GM23338 (cell line): ENCODE measurements at regions not wholly inside any gene's neighbourhood (a gene's known extent, or its start where the extent isn't known, plus 50 kb on each side); places are given as distances from the start of the nearest gene placed in this dataset.

Experiments
- ATAC-seq: fragments of 200-7000 bp; cut with Tn5 transposase; 3 replicates; pipeline ENCODE4 v1.9.1; 2020
- DNase-seq: peaks from one replicate; pipeline ENCODE4 v3.0.0-alpha.2; 2015; ENCODE audit warnings: low spot score
- H2AFZ ChIP-seq: fragments of 200-600 bp; sonication (generic); 2 replicates; pipeline ENCODE4 v1.8.0; 2016; ENCODE audit warnings: antibody characterized with exemption, mild to moderate bottlenecking, moderate library complexity
- H3F3A ChIP-seq: fragments of 200-600 bp; sonication (generic); replicated peaks from 2 replicates; pipeline ENCODE4 v1.8.0; 2017; ENCODE audit warnings: antibody characterized with exemption, mixed run types, low read depth
- H3K27ac ChIP-seq: fragments of 200-600 bp; sonication (generic); 2 replicates; pipeline ENCODE4 v1.6.1; 2016; ENCODE audit warnings: low read depth
- H3K27me3 ChIP-seq: fragments of 200-600 bp; sonication (generic); 2 replicates; pipeline ENCODE4 v1.8.0; 2016; ENCODE audit warnings: mild to moderate bottlenecking, mixed run types, moderate library complexity; ENCODE audit not compliant: insufficient read depth
- H3K36me3 ChIP-seq: fragments of 200-600 bp; sonication (generic); 2 replicates; pipeline ENCODE4 v1.8.0; 2016; ENCODE audit warnings: mild to moderate bottlenecking; ENCODE audit not compliant: insufficient read depth
- H3K4me1 ChIP-seq: fragments of 200-600 bp; sonication (generic); 2 replicates; pipeline ENCODE4 v1.8.0; 2016; ENCODE audit warnings: mild to moderate bottlenecking, moderate library complexity; ENCODE audit not compliant: insufficient read depth
- H3K4me2 ChIP-seq: fragments of 200-600 bp; sonication (generic); 2 replicates; pipeline ENCODE4 v1.7.1; 2017; ENCODE audit warnings: mixed run types
- H3K4me3 ChIP-seq: fragments of 200-600 bp; sonication (generic); 2 replicates; pipeline ENCODE4 v1.6.1; 2016; ENCODE audit warnings: mixed run types
- H3K79me2 ChIP-seq: fragments of 200-600 bp; sonication (generic); replicated peaks from 2 replicates; pipeline ENCODE4 v1.8.0; 2017; ENCODE audit warnings: mild to moderate bottlenecking; ENCODE audit not compliant: insufficient read depth
- H3K9me2 ChIP-seq: fragments of 200-600 bp; sonication (generic); 2 replicates; pipeline ENCODE4 v1.8.0; 2017; ENCODE audit not compliant: insufficient read depth
- H4K20me1 ChIP-seq: fragments of 200-600 bp; sonication (generic); replicated peaks from 2 replicates; pipeline ENCODE4 v1.8.0; 2017; ENCODE audit warnings: mild to moderate bottlenecking; ENCODE audit not compliant: insufficient read depth
- H3K27ac Mint-ChIP-seq: 2 replicates; pipeline ENCODE4 v1.8.0; 2020; ENCODE audit warnings: inconsistent platforms, mild to moderate bottlenecking, moderate library complexity, mixed read lengths
- H3K27me3 Mint-ChIP-seq: 3 replicates; pipeline ENCODE4 v1.8.0; 2022; ENCODE audit warnings: low read depth, mild to moderate bottlenecking, moderate library complexity, mixed read lengths, inconsistent platforms; ENCODE audit not compliant: insufficient read depth, poor library complexity
- H3K36me3 Mint-ChIP-seq: 3 replicates; pipeline ENCODE4 v1.8.0; 2021; ENCODE audit warnings: low read depth, mild to moderate bottlenecking, inconsistent platforms, moderate library complexity, mixed read lengths
- H3K4me1 Mint-ChIP-seq: 3 replicates; pipeline ENCODE4 v1.8.0; 2020; ENCODE audit warnings: mild to moderate bottlenecking, inconsistent platforms, mixed read lengths
- H3K4me3 Mint-ChIP-seq: 3 replicates; pipeline ENCODE4 v1.8.0; 2021; ENCODE audit warnings: moderate library complexity, mild to moderate bottlenecking, inconsistent platforms, mixed read lengths
- H3K9me3 Mint-ChIP-seq: 3 replicates; pipeline ENCODE4 v1.8.0; 2020; ENCODE audit warnings: moderate library complexity, mild to moderate bottlenecking, inconsistent platforms, mixed read lengths
- EZH2phosphoT487 ChIP-seq: fragments of 200-600 bp; sonication (generic); IDR thresholded peaks from one replicate; pipeline ENCODE4 v1.8.1; 2018; ENCODE audit warnings: antibody characterized with exemption; ENCODE audit not compliant: unreplicated experiment
- POLR2AphosphoS5 ChIP-seq: IDR thresholded peaks from 2 replicates; pipeline ENCODE4 v1.6.1; 2016; ENCODE audit warnings: antibody characterized with exemption, low read depth
- STAT1 ChIP-seq: IDR thresholded peaks from one replicate; pipeline ENCODE4 v1.6.1; 2016; ENCODE audit warnings: antibody characterized with exemption; ENCODE audit not compliant: unreplicated experiment
- TF ChIP-seq, protein P1 (sequence below): fragments of 250-450 bp; sonication (Bioruptor Pico); IDR thresholded peaks from 2 replicates; pipeline ENCODE4 v1.5.0; 2020; ENCODE audit warnings: mild to moderate bottlenecking, moderate library complexity
- TF ChIP-seq, protein P2 (sequence below): IDR thresholded peaks from 2 replicates; pipeline ENCODE4 v1.6.1; 2016; ENCODE audit warnings: antibody characterized with exemption
- TF ChIP-seq, protein P3 (sequence below), 2 experiments: fragments of 200-600 bp in 1 of 2; sonication (generic) in 1 of 2; conservative IDR thresholded peaks; 2 replicates each; pipeline versions ENCODE4 v1.5.1 to v1.6.1; 2016 to 2017; ENCODE audit warnings: antibody characterized with exemption in 2 of 2, low read depth in 2 of 2, mild to moderate bottlenecking in 2 of 2, moderate library complexity in 1 of 2

DNA sequence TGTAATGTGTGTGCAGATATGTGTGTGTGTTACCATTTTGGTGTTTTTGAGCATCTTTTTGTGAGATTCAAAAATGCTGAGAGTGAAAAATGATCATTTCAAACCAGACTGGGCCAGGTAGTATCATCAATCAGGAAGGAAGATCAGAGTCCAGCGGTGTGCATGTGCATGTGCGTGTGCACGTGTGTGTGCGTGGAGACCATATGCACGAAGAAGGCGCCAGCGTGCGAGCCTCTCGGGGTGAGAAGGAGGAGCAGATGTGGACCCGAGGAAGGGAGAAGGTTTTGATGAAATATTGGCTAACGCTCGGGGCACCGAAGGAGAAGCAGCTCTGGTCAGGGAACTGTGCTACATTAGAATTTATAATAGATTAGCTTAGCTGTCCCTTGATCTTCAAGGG lies 516.4 kb downstream of the CCDC171 start:
- TF ChIP-seq, protein P1, sequence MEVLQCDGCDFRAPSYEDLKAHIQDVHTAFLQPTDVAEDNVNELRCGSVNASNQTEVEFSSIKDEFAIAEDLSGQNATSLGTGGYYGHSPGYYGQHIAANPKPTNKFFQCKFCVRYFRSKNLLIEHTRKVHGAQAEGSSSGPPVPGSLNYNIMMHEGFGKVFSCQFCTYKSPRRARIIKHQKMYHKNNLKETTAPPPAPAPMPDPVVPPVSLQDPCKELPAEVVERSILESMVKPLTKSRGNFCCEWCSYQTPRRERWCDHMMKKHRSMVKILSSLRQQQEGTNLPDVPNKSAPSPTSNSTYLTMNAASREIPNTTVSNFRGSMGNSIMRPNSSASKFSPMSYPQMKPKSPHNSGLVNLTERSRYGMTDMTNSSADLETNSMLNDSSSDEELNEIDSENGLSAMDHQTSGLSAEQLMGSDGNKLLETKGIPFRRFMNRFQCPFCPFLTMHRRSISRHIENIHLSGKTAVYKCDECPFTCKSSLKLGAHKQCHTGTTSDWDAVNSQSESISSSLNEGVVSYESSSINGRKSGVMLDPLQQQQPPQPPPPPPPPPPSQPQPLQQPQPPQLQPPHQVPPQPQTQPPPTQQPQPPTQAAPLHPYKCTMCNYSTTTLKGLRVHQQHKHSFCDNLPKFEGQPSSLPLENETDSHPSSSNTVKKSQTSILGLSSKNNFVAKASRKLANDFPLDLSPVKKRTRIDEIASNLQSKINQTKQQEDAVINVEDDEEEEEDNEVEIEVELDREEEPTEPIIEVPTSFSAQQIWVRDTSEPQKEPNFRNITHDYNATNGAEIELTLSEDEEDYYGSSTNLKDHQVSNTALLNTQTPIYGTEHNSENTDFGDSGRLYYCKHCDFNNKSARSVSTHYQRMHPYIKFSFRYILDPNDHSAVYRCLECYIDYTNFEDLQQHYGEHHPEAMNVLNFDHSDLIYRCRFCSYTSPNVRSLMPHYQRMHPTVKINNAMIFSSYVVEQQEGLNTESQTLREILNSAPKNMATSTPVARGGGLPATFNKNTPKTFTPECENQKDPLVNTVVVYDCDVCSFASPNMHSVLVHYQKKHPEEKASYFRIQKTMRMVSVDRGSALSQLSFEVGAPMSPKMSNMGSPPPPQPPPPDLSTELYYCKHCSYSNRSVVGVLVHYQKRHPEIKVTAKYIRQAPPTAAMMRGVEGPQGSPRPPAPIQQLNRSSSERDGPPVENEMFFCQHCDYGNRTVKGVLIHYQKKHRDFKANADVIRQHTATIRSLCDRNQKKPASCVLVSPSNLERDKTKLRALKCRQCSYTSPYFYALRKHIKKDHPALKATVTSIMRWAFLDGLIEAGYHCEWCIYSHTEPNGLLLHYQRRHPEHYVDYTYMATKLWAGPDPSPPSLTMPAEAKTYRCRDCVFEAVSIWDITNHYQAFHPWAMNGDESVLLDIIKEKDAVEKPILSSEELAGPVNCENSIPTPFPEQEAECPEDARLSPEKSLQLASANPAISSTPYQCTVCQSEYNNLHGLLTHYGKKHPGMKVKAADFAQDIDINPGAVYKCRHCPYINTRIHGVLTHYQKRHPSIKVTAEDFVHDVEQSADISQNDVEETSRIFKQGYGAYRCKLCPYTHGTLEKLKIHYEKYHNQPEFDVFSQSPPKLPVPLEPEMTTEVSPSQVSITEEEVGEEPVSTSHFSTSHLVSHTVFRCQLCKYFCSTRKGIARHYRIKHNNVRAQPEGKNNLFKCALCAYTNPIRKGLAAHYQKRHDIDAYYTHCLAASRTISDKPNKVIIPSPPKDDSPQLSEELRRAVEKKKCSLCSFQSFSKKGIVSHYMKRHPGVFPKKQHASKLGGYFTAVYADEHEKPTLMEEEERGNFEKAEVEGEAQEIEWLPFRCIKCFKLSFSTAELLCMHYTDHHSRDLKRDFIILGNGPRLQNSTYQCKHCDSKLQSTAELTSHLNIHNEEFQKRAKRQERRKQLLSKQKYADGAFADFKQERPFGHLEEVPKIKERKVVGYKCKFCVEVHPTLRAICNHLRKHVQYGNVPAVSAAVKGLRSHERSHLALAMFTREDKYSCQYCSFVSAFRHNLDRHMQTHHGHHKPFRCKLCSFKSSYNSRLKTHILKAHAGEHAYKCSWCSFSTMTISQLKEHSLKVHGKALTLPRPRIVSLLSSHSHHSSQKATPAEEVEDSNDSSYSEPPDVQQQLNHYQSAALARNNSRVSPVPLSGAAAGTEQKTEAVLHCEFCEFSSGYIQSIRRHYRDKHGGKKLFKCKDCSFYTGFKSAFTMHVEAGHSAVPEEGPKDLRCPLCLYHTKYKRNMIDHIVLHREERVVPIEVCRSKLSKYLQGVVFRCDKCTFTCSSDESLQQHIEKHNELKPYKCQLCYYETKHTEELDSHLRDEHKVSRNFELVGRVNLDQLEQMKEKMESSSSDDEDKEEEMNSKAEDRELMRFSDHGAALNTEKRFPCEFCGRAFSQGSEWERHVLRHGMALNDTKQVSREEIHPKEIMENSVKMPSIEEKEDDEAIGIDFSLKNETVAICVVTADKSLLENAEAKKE (CRISPR knock-in tag): no peak
- no peak for TF ChIP-seq STAT1
- no peak for TF ChIP-seq EZH2phosphoT487
- TF ChIP-seq POLR2AphosphoS5: no peak
- TF ChIP-seq, protein P2, sequence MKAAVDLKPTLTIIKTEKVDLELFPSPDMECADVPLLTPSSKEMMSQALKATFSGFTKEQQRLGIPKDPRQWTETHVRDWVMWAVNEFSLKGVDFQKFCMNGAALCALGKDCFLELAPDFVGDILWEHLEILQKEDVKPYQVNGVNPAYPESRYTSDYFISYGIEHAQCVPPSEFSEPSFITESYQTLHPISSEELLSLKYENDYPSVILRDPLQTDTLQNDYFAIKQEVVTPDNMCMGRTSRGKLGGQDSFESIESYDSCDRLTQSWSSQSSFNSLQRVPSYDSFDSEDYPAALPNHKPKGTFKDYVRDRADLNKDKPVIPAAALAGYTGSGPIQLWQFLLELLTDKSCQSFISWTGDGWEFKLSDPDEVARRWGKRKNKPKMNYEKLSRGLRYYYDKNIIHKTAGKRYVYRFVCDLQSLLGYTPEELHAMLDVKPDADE: no peak
- TF ChIP-seq, protein P3, sequence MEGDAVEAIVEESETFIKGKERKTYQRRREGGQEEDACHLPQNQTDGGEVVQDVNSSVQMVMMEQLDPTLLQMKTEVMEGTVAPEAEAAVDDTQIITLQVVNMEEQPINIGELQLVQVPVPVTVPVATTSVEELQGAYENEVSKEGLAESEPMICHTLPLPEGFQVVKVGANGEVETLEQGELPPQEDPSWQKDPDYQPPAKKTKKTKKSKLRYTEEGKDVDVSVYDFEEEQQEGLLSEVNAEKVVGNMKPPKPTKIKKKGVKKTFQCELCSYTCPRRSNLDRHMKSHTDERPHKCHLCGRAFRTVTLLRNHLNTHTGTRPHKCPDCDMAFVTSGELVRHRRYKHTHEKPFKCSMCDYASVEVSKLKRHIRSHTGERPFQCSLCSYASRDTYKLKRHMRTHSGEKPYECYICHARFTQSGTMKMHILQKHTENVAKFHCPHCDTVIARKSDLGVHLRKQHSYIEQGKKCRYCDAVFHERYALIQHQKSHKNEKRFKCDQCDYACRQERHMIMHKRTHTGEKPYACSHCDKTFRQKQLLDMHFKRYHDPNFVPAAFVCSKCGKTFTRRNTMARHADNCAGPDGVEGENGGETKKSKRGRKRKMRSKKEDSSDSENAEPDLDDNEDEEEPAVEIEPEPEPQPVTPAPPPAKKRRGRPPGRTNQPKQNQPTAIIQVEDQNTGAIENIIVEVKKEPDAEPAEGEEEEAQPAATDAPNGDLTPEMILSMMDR (conservative IDR thresholded peaks at IDR 0.05; ENCODE audit: low read depth in 2 of 2): no peak
- Histone ChIP-seq H3K4me3 (no peak overlapping the region), H3F3A (no peaks in the 10 kb centered on the region), H3K27me3 (no peaks in the 10 kb centered on the region), H3K27ac (no peak overlapping the region), H2AFZ (no peak overlapping the region), H3K79me2 (no peaks in the 10 kb centered on the region), H4K20me1 (no peaks in the 10 kb centered on the region), H3K9me2 (no peaks in the 10 kb centered on the region), H3K36me3 (no peaks in the 10 kb centered on the region), H3K4me2 (no peak overlapping the region), H3K4me1 (no peaks in the 10 kb centered on the region)
- ATAC-seq (no peak), DNase-seq (no peak)
- Mint-ChIP-seq H3K27me3 (no peaks in the 10 kb centered on the region), H3K4me1 (no peaks in the 10 kb centered on the region; the same call in 2 of the 3 replicates), H3K9me3 (peaks cover 4% of the 10 kb centered on the region; the same call in 1 of the 3 replicates), H3K27ac (no peak overlapping the region), H3K36me3 (no peaks in the 10 kb centered on the region; the same call in 2 of the 3 replicates), H3K4me3 (no peak overlapping the region)
